ENCODE measurements at regions not wholly inside any gene's neighbourhood (a gene's known extent, or its start where the extent isn't known, plus 50 kb on each side); places are given as distances from the start of the nearest gene placed in this dataset.

DNA sequence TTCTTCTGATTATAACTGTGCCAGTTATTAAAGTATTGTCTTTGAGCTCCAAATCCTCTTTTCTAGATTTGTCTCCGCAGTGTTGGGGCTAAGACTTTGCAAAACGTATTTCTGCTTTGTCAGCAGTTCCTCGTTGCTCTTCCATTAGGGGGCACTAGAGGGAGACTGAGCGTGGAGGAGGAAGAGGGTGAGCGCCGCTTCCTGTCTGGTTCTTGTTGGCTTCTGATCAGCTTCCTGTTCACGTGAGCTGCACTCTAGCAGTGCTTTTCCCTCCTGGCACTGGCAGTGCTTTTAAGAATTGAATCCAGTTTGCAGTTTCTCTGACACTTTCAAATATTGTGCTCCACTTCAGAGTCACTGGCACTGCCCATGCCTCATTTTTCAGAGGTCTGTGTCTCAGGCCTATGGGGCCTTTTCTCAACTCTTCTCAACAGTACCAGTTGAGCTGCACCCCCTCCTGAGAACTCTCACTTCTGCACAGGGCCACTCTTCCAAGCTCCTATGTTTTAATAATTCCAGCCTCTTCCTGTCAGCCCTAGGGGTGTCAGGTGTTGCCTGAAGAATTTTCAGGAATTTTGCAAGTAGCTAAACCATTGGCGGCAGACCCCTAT lies 54.4 kb upstream of the LCORL start:
- TF ChIP-seq, protein P1, sequence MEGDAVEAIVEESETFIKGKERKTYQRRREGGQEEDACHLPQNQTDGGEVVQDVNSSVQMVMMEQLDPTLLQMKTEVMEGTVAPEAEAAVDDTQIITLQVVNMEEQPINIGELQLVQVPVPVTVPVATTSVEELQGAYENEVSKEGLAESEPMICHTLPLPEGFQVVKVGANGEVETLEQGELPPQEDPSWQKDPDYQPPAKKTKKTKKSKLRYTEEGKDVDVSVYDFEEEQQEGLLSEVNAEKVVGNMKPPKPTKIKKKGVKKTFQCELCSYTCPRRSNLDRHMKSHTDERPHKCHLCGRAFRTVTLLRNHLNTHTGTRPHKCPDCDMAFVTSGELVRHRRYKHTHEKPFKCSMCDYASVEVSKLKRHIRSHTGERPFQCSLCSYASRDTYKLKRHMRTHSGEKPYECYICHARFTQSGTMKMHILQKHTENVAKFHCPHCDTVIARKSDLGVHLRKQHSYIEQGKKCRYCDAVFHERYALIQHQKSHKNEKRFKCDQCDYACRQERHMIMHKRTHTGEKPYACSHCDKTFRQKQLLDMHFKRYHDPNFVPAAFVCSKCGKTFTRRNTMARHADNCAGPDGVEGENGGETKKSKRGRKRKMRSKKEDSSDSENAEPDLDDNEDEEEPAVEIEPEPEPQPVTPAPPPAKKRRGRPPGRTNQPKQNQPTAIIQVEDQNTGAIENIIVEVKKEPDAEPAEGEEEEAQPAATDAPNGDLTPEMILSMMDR (conservative IDR thresholded peaks at IDR 0.05; ENCODE audit: low read depth, low read length) = peak; percentile 49; the same call in 1 of the 2 replicates
- no peak for TF ChIP-seq EZH2 (IDR thresholded peaks at IDR 0.05; ENCODE audit: borderline replicate concordance, low read depth, low read length, poor library complexity, severe bottlenecking)
